Lower leg skin (tissue), 3 donors: ENCODE measurements at regions not wholly inside any gene's neighbourhood (a gene's known extent, or its start where the extent isn't known, plus 50 kb on each side); places are given as distances from the start of the nearest gene placed in this dataset.

Experiments used
- CTCF ChIP-seq, 3 donors: fragments of 450-650 bp; IDR thresholded peaks; one replicate each; pipeline ENCODE4 v1.5.1; 2016; ENCODE audit warnings: antibody characterized with exemption in 3 of 3, mild to moderate bottlenecking in 3 of 3, moderate library complexity in 2 of 3
- POLR2A ChIP-seq, 2 donors: fragments of 450-650 bp; IDR thresholded peaks; one replicate each; pipeline ENCODE4 v1.6.1; 2016 to 2017; ENCODE audit warnings: antibody characterized with exemption in 2 of 2, mild to moderate bottlenecking in 1 of 2, moderate library complexity in 1 of 2

- TF ChIP-seq CTCF (IDR thresholded peaks at IDR 0.05), result no peak
- no peak for TF ChIP-seq POLR2A (IDR thresholded peaks at IDR 0.05)
These were observed 54.8 kb upstream of the SORCS2 start for GRCh38 chr4:7137326-7138200.
